22Rv1 (cell line): ENCODE measurements at regions not wholly inside any gene's neighbourhood (a gene's known extent, or its start where the extent isn't known, plus 50 kb on each side); places are given as distances from the start of the nearest gene placed in this dataset.

ENCODE experiments used
- H3K27ac ChIP-seq: fragments of 450-650 bp; 2 replicates; pipeline ENCODE4 v1.5.1; 2017
- ZFX ChIP-seq: fragments of 450-650 bp; IDR thresholded peaks from 2 replicates; pipeline ENCODE4 v1.6.1; 2017; ENCODE audit warnings: antibody characterized with exemption, borderline replicate concordance
- TF ChIP-seq, protein P1 (sequence below): fragments of 450-650 bp; IDR thresholded peaks from 2 replicates; pipeline ENCODE4 v1.5.1; 2017; ENCODE audit warnings: mild to moderate bottlenecking

GRCh38 chr13:40031031-40031430 lies 375.6 kb downstream of the COG6 start:
- H3K27ac ChIP-seq, result no peak overlapping the region
- TF ChIP-seq ZFX, result no peak
- TF ChIP-seq, protein P1, sequence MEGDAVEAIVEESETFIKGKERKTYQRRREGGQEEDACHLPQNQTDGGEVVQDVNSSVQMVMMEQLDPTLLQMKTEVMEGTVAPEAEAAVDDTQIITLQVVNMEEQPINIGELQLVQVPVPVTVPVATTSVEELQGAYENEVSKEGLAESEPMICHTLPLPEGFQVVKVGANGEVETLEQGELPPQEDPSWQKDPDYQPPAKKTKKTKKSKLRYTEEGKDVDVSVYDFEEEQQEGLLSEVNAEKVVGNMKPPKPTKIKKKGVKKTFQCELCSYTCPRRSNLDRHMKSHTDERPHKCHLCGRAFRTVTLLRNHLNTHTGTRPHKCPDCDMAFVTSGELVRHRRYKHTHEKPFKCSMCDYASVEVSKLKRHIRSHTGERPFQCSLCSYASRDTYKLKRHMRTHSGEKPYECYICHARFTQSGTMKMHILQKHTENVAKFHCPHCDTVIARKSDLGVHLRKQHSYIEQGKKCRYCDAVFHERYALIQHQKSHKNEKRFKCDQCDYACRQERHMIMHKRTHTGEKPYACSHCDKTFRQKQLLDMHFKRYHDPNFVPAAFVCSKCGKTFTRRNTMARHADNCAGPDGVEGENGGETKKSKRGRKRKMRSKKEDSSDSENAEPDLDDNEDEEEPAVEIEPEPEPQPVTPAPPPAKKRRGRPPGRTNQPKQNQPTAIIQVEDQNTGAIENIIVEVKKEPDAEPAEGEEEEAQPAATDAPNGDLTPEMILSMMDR, result no peak

- no peak for TF ChIP-seq ZFX
- TF ChIP-seq, protein P1, result no peak
- H3K27ac ChIP-seq, result no peak overlapping the region
These were observed 383.6 kb downstream of the COG6 start for GRCh38 chr13:40039061-40039460.

GRCh38 chr13:40042991-40043390 lies 387.5 kb downstream of the COG6 start:
- TF ChIP-seq, protein P1, result no peak
- TF ChIP-seq ZFX, result no peak
- no peak overlapping the region for H3K27ac ChIP-seq

- no peak overlapping the region for H3K27ac ChIP-seq
- TF ChIP-seq, protein P1, result no peak
- no peak for TF ChIP-seq ZFX
These were observed 388.3 kb downstream of the COG6 start for GRCh38 chr13:40043764-40044163.

- H3K27ac ChIP-seq, result no peak overlapping the region
- no peak for TF ChIP-seq ZFX
- TF ChIP-seq, protein P1, result no peak
These were observed 391.9 kb downstream of the COG6 start for GRCh38 chr13:40047322-40047771.

DNA sequence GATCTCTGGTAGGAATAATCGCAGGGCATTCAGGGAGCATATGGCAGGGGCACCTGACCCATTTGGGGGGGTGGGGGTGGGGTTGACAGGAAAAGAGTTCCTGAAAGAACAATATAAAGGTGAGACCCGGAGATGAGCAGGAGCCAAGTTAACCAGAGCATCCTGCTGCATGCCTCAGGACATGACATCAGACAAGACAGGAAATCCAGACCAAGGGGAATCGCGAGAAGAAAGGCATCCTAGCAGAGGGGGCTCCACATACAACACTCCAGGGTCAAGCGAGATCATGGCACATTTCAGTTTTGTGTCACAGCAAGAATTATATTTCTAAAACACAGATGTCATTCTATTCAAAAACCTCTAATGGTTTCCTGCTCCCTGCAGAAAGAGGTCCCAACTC lies 393.1 kb downstream of the COG6 start:
- TF ChIP-seq, protein P1, result no peak
- no peak for TF ChIP-seq ZFX

DNA sequence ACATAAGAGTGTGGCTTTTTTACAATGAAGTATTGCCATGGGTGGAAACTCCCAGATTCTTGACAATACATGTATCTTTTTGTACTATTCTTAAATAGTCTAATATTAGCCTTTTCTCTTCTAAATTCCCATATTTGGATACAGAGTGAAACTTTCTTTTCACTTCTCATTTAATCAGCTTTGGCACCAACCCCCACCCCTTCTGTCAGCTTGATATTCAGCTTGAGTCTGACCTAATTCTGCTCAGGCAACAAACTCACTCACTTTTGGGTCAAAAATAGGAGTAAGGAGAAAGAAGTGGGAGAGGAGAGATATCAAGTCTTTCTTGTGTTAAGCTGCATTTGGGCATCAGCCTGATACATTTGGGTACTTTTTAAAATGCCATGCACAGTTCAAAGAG lies 397.5 kb downstream of the COG6 start:
- no peak overlapping the region for H3K27ac ChIP-seq
- no peak for TF ChIP-seq ZFX
- TF ChIP-seq, protein P1, result no peak

More for the DNA sequence above, 393.1 kb downstream of the COG6 start:
- H3K27ac ChIP-seq, result no peak overlapping the region
